ENCODE measurements at regions not wholly inside any gene's neighbourhood (a gene's known extent, or its start where the extent isn't known, plus 50 kb on each side); places are given as distances from the start of the nearest gene placed in this dataset.

DNA sequence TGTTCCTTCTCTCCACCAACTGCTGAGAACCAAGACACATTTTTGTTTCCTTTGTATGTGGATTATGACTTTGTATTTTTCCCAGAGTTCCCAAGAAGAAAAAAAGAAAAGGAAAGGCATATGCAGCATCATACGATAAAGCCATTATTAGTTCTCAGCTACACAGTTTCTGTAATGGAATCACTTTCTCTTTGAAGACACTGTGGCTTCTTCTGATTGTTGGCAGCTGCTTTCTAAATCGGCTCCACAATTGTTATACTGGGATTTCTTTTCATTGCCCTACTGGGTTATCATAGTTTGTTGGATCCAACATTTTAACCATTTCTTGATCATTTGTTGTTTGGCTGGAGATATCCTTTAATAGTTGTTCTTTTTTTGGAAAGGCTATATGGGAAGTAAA lies 89.5 kb upstream of the HIVEP3 start (continued):
- no peak for TF ChIP-seq PRPF4 (IDR thresholded peaks at IDR 0.05; ENCODE audit: insufficient read depth, low read depth, low read length, poor library complexity, severe bottlenecking)
- TF ChIP-seq, protein P1, sequence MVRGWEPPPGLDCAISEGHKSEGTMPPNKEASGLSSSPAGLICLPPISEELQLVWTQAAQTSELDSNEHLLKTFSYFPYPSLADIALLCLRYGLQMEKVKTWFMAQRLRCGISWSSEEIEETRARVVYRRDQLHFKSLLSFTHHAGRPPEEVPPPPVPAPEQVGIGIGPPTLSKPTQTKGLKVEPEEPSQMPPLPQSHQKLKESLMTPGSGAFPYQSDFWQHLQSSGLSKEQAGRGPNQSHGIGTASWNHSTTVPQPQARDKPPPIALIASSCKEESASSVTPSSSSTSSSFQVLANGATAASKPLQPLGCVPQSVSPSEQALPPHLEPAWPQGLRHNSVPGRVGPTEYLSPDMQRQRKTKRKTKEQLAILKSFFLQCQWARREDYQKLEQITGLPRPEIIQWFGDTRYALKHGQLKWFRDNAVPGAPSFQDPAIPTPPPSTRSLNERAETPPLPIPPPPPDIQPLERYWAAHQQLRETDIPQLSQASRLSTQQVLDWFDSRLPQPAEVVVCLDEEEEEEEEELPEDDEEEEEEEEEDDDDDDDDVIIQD (CRISPR knock-in tag; IDR thresholded peaks at IDR 0.05), result no peak
- no peak for TF ChIP-seq RHOXF2B (CRISPR knock-in tag; conservative IDR thresholded peaks at IDR 0.05)
- TF ChIP-seq HNRNPK (IDR thresholded peaks at IDR 0.05; ENCODE audit: low read depth, low read length, poor library complexity, severe bottlenecking), result no peak
- TF ChIP-seq CBFA2T3 (IDR thresholded peaks at IDR 0.05), result no peak
- TF ChIP-seq, protein P2, sequence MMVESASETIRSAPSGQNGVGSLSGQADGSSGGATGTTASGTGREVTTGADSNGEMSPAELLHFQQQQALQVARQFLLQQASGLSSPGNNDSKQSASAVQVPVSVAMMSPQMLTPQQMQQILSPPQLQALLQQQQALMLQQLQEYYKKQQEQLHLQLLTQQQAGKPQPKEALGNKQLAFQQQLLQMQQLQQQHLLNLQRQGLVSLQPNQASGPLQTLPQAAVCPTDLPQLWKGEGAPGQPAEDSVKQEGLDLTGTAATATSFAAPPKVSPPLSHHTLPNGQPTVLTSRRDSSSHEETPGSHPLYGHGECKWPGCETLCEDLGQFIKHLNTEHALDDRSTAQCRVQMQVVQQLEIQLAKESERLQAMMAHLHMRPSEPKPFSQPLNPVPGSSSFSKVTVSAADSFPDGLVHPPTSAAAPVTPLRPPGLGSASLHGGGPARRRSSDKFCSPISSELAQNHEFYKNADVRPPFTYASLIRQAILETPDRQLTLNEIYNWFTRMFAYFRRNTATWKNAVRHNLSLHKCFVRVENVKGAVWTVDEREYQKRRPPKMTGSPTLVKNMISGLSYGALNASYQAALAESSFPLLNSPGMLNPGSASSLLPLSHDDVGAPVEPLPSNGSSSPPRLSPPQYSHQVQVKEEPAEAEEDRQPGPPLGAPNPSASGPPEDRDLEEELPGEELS (CRISPR knock-in tag; IDR thresholded peaks at IDR 0.05; ENCODE audit: borderline replicate concordance), result no peak

DNA sequence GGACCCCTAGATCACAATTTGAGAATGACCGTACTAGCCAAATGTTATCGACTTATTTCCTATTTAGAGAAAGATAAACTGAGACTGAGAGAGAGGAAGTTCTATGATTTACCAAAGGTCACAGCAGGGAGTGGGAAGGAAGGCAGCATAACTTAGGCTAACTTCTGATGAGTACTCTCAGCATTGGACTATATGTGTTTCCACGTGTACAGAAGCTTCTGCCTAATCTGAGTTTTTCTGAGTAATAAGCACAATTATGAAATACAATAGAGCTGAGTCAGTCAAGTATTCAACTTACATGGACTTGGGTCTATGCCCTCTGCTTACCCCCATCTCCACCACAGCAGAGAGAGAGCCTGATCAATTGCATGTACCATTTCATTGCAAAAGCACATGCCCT lies 88.1 kb upstream of the HIVEP3 start:
- intact Hi-C loops (cut with micrococcal nuclease), result no loop called here
- ATAC-seq (no peak), FAIRE-seq (no peak)

More for the DNA sequence above, 88.1 kb upstream of the HIVEP3 start:
- POLR2A ChIA-PET, result no interaction called here
- in situ Hi-C loops (cut with MboI), result no loop called here
- DNase-seq (ENCODE audit: extremely low read depth in 1 of 4, low spot score in 3 of 4), result no peak
- Histone ChIP-seq H2AFZ (ENCODE audit: low read depth, low read length) (no peak overlapping the region), H3K9ac (ENCODE audit: insufficient read depth in 1 of 2, low read depth in 2 of 2, low read length in 2 of 2) (no peak overlapping the region), H3K79me2 (ENCODE audit: control insufficient read depth, insufficient read depth, low read length) (no peaks in the 10 kb centered on the region), H3K4me3 (no peak overlapping the region), H3K4me1 (replicated peaks in 1 of 2; ENCODE audit: control insufficient read depth in 2 of 2, insufficient read depth in 2 of 2, low read length in 2 of 2) (no peaks in the 10 kb centered on the region), H3K4me2 (ENCODE audit: insufficient read depth, low read length) (no peak overlapping the region), H3K27ac (ENCODE audit: extremely low read depth, low read depth, low read length) (no peak overlapping the region), H3K9me3 (replicated peaks; ENCODE audit: control insufficient read depth, insufficient read depth, low read depth, low read length) (no peaks in the 10 kb centered on the region), H4K20me1 (replicated peaks; ENCODE audit: control insufficient read depth, insufficient read depth, low read length) (no peaks in the 10 kb centered on the region), H3K9me1 (ENCODE audit: control insufficient read depth, insufficient read depth, low read length) (no peaks in the 10 kb centered on the region), H3K27me3 (ENCODE audit: control insufficient read depth in 2 of 2, insufficient read depth in 2 of 2, low read length in 2 of 2) (no peaks in the 10 kb centered on the region; a peak in 1 of 5 replicates), H3K36me3 (ENCODE audit: control insufficient read depth, insufficient read depth, low read length) (no peaks in the 10 kb centered on the region)
- TF ChIP-seq MTA3 (IDR thresholded peaks at IDR 0.05; ENCODE audit: borderline replicate concordance) (no peak), BMI1 (IDR thresholded peaks at IDR 0.05; ENCODE audit: low read length) (no peak), RB1 (IDR thresholded peaks at IDR 0.05; ENCODE audit: low read depth) (no peak), DNMT1 (IDR thresholded peaks at IDR 0.05) (no peak), GTF2F1 (IDR thresholded peaks at IDR 0.05; ENCODE audit: low read depth, low read length) (no peak), KLF16 (IDR thresholded peaks at IDR 0.05) (no peak), EGR1 (conservative IDR thresholded peaks at IDR 0.05) (no peak), NR2C2 (CRISPR knock-in tag; IDR thresholded peaks at IDR 0.05) (no peak), NR2C2 (tag; IDR thresholded peaks at IDR 0.05) (no peak), CREB1 (IDR thresholded peaks at IDR 0.05) (no peak), CREB1 (CRISPR knock-in tag; IDR thresholded peaks at IDR 0.05) (no peak), ZKSCAN8 (CRISPR knock-in tag; IDR thresholded peaks at IDR 0.05) (no peak), ZNF274 (IDR thresholded peaks at IDR 0.05; ENCODE audit: borderline replicate concordance, low read depth, low read length) (no peak), CHD1 (IDR thresholded peaks at IDR 0.05; ENCODE audit: low read length) (no peak), ZBTB1 (CRISPR knock-in tag; IDR thresholded peaks at IDR 0.05; ENCODE audit: borderline replicate concordance, low read depth) (no peak), NFE2L1 (tag; IDR thresholded peaks at IDR 0.05; ENCODE audit: borderline replicate concordance, low read depth) (no peak), ZNF134 (CRISPR knock-in tag; conservative IDR thresholded peaks at IDR 0.05) (no peak)
- 1% methylated on average over 3 of the region's 3 CpGs for WGBS (ENCODE audit: insufficient coverage, low coverage, missing lambda C conversion rate)
- BruUV-seq (replicated peaks), result no TSS peak
- CTCF ChIA-PET (ENCODE audit: low intra/inter-chr PET ratio), result no interaction called here
